ENCODE measurements at regions not wholly inside any gene's neighbourhood (a gene's known extent, or its start where the extent isn't known, plus 50 kb on each side); places are given as distances from the start of the nearest gene placed in this dataset.

DNA sequence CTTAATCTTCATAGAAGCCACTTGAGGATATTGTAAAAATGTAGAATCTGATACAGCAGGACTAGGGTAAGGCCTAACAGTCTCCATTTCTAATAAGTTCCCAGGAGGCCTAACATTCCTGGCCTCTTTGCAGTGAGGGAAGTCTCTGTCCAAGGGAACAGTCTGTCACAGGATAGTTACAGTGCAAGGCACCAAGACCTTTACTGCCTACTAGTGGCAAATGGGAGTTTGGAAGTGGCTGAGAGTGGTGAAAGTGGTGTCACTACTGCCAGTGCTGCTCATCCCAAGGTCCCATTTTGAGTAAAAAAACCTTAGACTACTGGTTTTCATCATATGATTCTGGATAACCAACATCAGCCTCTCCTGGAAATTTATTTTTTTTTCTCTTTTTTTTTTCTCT lies 619.5 kb upstream of the SEMA3D start:
- TF ChIP-seq, protein P1, sequence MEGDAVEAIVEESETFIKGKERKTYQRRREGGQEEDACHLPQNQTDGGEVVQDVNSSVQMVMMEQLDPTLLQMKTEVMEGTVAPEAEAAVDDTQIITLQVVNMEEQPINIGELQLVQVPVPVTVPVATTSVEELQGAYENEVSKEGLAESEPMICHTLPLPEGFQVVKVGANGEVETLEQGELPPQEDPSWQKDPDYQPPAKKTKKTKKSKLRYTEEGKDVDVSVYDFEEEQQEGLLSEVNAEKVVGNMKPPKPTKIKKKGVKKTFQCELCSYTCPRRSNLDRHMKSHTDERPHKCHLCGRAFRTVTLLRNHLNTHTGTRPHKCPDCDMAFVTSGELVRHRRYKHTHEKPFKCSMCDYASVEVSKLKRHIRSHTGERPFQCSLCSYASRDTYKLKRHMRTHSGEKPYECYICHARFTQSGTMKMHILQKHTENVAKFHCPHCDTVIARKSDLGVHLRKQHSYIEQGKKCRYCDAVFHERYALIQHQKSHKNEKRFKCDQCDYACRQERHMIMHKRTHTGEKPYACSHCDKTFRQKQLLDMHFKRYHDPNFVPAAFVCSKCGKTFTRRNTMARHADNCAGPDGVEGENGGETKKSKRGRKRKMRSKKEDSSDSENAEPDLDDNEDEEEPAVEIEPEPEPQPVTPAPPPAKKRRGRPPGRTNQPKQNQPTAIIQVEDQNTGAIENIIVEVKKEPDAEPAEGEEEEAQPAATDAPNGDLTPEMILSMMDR (conservative IDR thresholded peaks at IDR 0.05 in 1 of 2, IDR thresholded peaks at IDR 0.05 in 1 of 2; ENCODE audit: low read depth in 1 of 2, low read length in 2 of 2), result peak in 1 of 2 donors; percentile 3
- no peak for TF ChIP-seq EZH2 (IDR thresholded peaks at IDR 0.05; ENCODE audit: low read length, missing control alignments)
